Stimulated activated CD4-positive, alpha-beta T cell treated with anti-CD3 and anti-CD28 coated beads, Interleukin-4, amount 100 ng/mL, for 1 hour (primary cell): ENCODE measurements at regions not wholly inside any gene's neighbourhood (a gene's known extent, or its start where the extent isn't known, plus 50 kb on each side); places are given as distances from the start of the nearest gene placed in this dataset.
"Not testable (repeated sequence)": the region's sequence is repeated elsewhere in the genome, so short reads cannot be mapped to it uniquely, and the experiment has no call there.

Experiments
- DNase-seq: peaks from one replicate; pipeline ENCODE4 v3.0.0-alpha.2; 2020

GRCh38 chr9:74036549-74037231 lies 460.4 kb upstream of the RORB start:
- no peak for DNase-seq

GRCh38 chr9:74037274-74037673 lies 459.9 kb upstream of the RORB start:
- no peak for DNase-seq

GRCh38 chr9:74041588-74041987 lies 455.5 kb upstream of the RORB start:
- no peak for DNase-seq

GRCh38 chr9:74044844-74045243 lies 452.3 kb upstream of the RORB start:
- no peak for DNase-seq

- no peak for DNase-seq
Observed at GRCh38 chr9:74056023-74056422, 441.1 kb upstream of the RORB start.

GRCh38 chr9:74057051-74057450 lies 440.1 kb upstream of the RORB start:
- DNase-seq, result not testable (repeated sequence)

GRCh38 chr9:74064702-74065101 lies 432.4 kb upstream of the RORB start:
- DNase-seq, result no peak

GRCh38 chr9:74066128-74066527 lies 431.0 kb upstream of the RORB start:
- DNase-seq, result no peak

- DNase-seq, result no peak
Observed at GRCh38 chr9:74066605-74067004, 430.5 kb upstream of the RORB start.

- no peak for DNase-seq
Observed at GRCh38 chr9:74071502-74071901, 425.6 kb upstream of the RORB start.

- no peak for DNase-seq
Observed at GRCh38 chr9:74073897-74074296, 423.2 kb upstream of the RORB start.

GRCh38 chr9:74078647-74079046 lies 418.5 kb upstream of the RORB start:
- no peak for DNase-seq

- DNase-seq, result not testable (repeated sequence)
Observed at GRCh38 chr9:74080652-74081051, 416.5 kb upstream of the RORB start.

GRCh38 chr9:74083681-74084433 lies 413.3 kb upstream of the RORB start:
- DNase-seq, result no peak

GRCh38 chr9:74085384-74086037 lies 411.6 kb upstream of the RORB start:
- not testable (repeated sequence) for DNase-seq

GRCh38 chr9:74090921-74091320 lies 406.2 kb upstream of the RORB start:
- not testable (repeated sequence) for DNase-seq

- no peak for DNase-seq
Observed at GRCh38 chr9:74092491-74092834, 404.7 kb upstream of the RORB start.

GRCh38 chr9:74094037-74094436 lies 403.1 kb upstream of the RORB start:
- DNase-seq, result not testable (repeated sequence)

- DNase-seq, result no peak
Observed at GRCh38 chr9:74094766-74095165, 402.4 kb upstream of the RORB start.

GRCh38 chr9:74095925-74096324 lies 401.2 kb upstream of the RORB start:
- DNase-seq, result no peak

- DNase-seq, result no peak
Observed at GRCh38 chr9:74096420-74096819, 400.7 kb upstream of the RORB start.

GRCh38 chr9:74100042-74100441 lies 397.1 kb upstream of the RORB start:
- no peak for DNase-seq

GRCh38 chr9:74102148-74102547 lies 395.0 kb upstream of the RORB start:
- DNase-seq, result not testable (repeated sequence)

GRCh38 chr9:74102702-74103101 lies 394.4 kb upstream of the RORB start:
- no peak for DNase-seq
